GM12892 (cell line): ENCODE measurements at regions not wholly inside any gene's neighbourhood (a gene's known extent, or its start where the extent isn't known, plus 50 kb on each side); places are given as distances from the start of the nearest gene placed in this dataset.

Source experiments
- POLR2AphosphoS5 ChIP-seq: IDR thresholded peaks from 2 replicates; pipeline ENCODE4 v1.6.1; 2011; ENCODE audit warnings: low read depth, low read length, control low read depth
- TAF1 ChIP-seq: IDR thresholded peaks from 2 replicates; pipeline ENCODE4 v1.6.1; 2011; ENCODE audit warnings: low read depth, mild to moderate bottlenecking, control low read depth, low read length, borderline replicate concordance

DNA sequence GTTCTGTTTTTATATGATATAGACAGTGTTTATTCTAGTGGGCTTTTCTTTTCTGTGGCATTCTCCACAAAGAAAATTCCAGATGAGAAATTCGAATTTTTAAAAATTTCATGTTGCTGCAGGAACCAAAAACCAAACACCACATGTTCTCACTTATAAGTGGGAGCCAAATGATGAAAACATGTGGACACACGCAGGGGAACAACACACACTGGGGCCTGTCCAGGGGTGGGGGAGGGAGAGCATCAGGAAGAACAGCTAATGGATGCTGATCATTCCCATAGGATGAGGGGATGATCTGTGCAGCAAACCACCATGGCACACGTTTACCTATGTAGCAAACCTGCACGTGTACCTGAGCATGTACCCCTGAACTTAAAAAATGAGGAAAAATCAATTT lies 499.0 kb upstream of the SLC35B3 start:
- no peak for TF ChIP-seq TAF1
- TF ChIP-seq POLR2AphosphoS5: no peak
